Mesendoderm (in vitro differentiated cells): ENCODE measurements at regions not wholly inside any gene's neighbourhood (a gene's known extent, or its start where the extent isn't known, plus 50 kb on each side); places are given as distances from the start of the nearest gene placed in this dataset.

Source experiments
- DNase-seq: peaks from one replicate; pipeline ENCODE4 v3.0.0; 2013
- H2AK5ac ChIP-seq: 2 replicates; pipeline ENCODE4 v1.6.1; 2013; ENCODE audit warnings: low read length, inconsistent platforms
- H2BK120ac ChIP-seq: 2 replicates; pipeline ENCODE4 v1.6.1; 2013; ENCODE audit warnings: low read depth, mild to moderate bottlenecking, low read length, moderate library complexity, mixed read lengths
- H2BK15ac ChIP-seq: replicated peaks from 2 replicates; pipeline ENCODE4 v1.6.1; 2013; ENCODE audit warnings: low read depth, mild to moderate bottlenecking, moderate library complexity
- H2BK5ac ChIP-seq: 2 replicates; pipeline ENCODE4 v1.6.1; 2013; ENCODE audit warnings: low read length, inconsistent platforms
- H3K18ac ChIP-seq: 2 replicates; pipeline ENCODE4 v1.6.1; 2013; ENCODE audit warnings: mild to moderate bottlenecking, low read length, mixed read lengths
- H3K23ac ChIP-seq: one replicate; pipeline ENCODE4 v1.6.1; 2013; ENCODE audit warnings: low read length
- H3K27ac ChIP-seq: 2 replicates; pipeline ENCODE4 v1.5.1; 2013; ENCODE audit warnings: low read depth, mild to moderate bottlenecking, inconsistent platforms, low read length, moderate library complexity
- H3K27me3 ChIP-seq: 2 replicates; pipeline ENCODE4 v1.6.1; 2013; ENCODE audit warnings: low read length, control low read depth, mild to moderate bottlenecking, inconsistent platforms; ENCODE audit not compliant: insufficient read depth, poor library complexity
- H3K36me3 ChIP-seq: 2 replicates; pipeline ENCODE4 v1.6.1; 2013; ENCODE audit warnings: low read length, inconsistent platforms; ENCODE audit not compliant: control insufficient read depth, insufficient read depth
- H3K4ac ChIP-seq: one replicate; pipeline ENCODE4 v1.6.1; 2013; ENCODE audit warnings: low read depth, mild to moderate bottlenecking, low read length, moderate library complexity
- H3K4me1 ChIP-seq: 2 replicates; pipeline ENCODE4 v1.6.1; 2013; ENCODE audit warnings: low read depth, low read length, inconsistent platforms; ENCODE audit not compliant: control insufficient read depth
- H3K4me2 ChIP-seq: 2 replicates; pipeline ENCODE4 v1.6.1; 2013; ENCODE audit warnings: low read length
- H3K4me3 ChIP-seq: 2 replicates; pipeline ENCODE4 v1.5.1; 2013; ENCODE audit warnings: mild to moderate bottlenecking, low read length
- H3K56ac ChIP-seq: one replicate; pipeline ENCODE4 v1.6.1; 2013; ENCODE audit warnings: low read length
- H3K79me1 ChIP-seq: 2 replicates; pipeline ENCODE4 v1.6.1; 2013; ENCODE audit warnings: low read length, inconsistent platforms
- H3K79me2 ChIP-seq: 2 replicates; pipeline ENCODE4 v1.6.1; 2013; ENCODE audit warnings: mild to moderate bottlenecking, low read length; ENCODE audit not compliant: control insufficient read depth, insufficient read depth
- H3K9ac ChIP-seq: 2 replicates; pipeline ENCODE4 v1.6.1; 2013; ENCODE audit warnings: low read length, inconsistent platforms
- H4K5ac ChIP-seq: one replicate; pipeline ENCODE4 v1.6.1; 2013; ENCODE audit warnings: low read length
- H4K8ac ChIP-seq: one replicate; pipeline ENCODE4 v1.6.1; 2013; ENCODE audit warnings: low read depth, mild to moderate bottlenecking, control low read depth, low read length, moderate library complexity
- WGBS: extraction: QIAGEN DNeasy Blood & Tissue Kit; methylation state at CpG from one replicate; pipeline ENCODE4 v1.1.7; 2013; ENCODE audit warnings: low lambda C conversion rate, missing lambda C conversion rate; ENCODE audit not compliant: insufficient coverage; ENCODE audit errors: extremely low coverage; 5-methylcytosine and 5-hydroxymethylcytosine counted together

DNA sequence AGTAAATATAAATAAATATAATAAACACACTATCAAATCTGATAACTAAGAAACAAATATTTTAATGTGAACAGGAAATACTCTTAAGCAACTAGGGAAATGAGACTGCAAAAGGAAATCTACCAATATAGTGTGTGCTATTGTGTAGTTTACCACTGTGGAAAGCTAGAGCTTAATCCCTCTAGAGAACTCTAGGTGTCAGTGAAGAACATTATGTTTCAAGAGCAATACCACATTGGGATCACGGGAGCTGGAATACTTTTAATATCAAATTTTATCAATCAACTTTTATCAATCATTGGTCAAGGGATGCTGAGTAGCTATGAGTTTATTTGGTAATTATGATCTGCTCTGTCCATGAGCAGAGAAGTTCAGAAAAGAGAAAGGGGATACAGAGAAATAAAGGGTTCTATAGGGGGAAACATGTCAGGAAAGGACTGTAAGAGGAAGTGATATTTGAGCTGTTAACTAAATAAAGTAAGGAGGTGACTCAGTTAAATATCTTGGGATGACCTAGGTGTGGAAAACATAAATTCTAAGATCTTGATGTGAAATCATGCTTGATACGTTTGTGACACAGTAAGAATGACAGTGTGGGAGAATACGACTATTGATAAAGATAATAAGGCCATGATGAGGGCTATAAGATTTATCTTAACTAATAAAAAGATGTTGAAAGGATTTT is 762.2 kb upstream of the ALCAM start:
- no peak overlapping the region for H3K27ac ChIP-seq
- no CpG with 5 or more reads among the region's 3 CpGs for WGBS
- no peak overlapping the region for H3K9ac ChIP-seq

DNA sequence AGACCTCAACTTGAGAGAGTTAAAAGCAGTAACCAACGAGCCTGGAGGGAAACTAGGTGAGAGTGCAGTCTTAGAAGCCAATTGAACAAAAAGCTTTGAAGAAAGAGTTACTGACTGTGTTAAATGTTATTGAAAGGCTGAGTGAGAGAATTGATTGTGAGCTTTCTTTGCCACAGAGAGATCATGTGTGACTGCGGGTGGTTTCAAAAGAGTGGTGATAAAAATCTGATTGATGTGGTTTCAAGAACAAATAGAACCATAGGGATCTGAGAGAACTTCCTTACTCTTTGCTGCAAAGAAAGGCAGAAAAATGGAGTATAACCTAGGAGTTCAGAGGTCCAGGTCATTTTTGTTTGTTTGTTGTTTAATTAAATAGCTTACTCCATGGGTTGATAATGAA is 759.9 kb upstream of the ALCAM start:
- no peak overlapping the region for H4K8ac ChIP-seq
- no peaks in the 10 kb centered on the region for H3K27me3 ChIP-seq
- H3K79me2 ChIP-seq, result no peaks in the 10 kb centered on the region
- no peak overlapping the region for H3K4me2 ChIP-seq
- H3K36me3 ChIP-seq, result no peaks in the 10 kb centered on the region
- no peak overlapping the region for H3K56ac ChIP-seq
- no peak for DNase-seq
- no peak overlapping the region for H2BK120ac ChIP-seq
- no peak overlapping the region for H2BK15ac ChIP-seq
- WGBS, result no CpG with 5 or more reads among the region's 2 CpGs
- H3K23ac ChIP-seq, result no peak overlapping the region
- no peak overlapping the region for H3K4me3 ChIP-seq
- no peak overlapping the region for H2BK5ac ChIP-seq
- H3K4me1 ChIP-seq, result no peaks in the 10 kb centered on the region
- no peaks in the 10 kb centered on the region for H3K79me1 ChIP-seq
- no peak overlapping the region for H2AK5ac ChIP-seq
- H4K5ac ChIP-seq, result no peak overlapping the region
- H3K27ac ChIP-seq, result no peak overlapping the region
- H3K18ac ChIP-seq, result no peak overlapping the region
- no peak overlapping the region for H3K4ac ChIP-seq
- no peak overlapping the region for H3K9ac ChIP-seq

More for the DNA sequence above, 762.2 kb upstream of the ALCAM start:
- no peak overlapping the region for H2AK5ac ChIP-seq
- H3K36me3 ChIP-seq, result no peaks in the 10 kb centered on the region
- H2BK15ac ChIP-seq, result no peak overlapping the region
- no peak overlapping the region for H3K18ac ChIP-seq
- no peak overlapping the region for H4K8ac ChIP-seq
- H3K4me1 ChIP-seq, result no peaks in the 10 kb centered on the region
- H3K23ac ChIP-seq, result no peak overlapping the region
- no peaks in the 10 kb centered on the region for H3K27me3 ChIP-seq
- no peaks in the 10 kb centered on the region for H3K79me2 ChIP-seq
- H4K5ac ChIP-seq, result no peak overlapping the region
- no peak overlapping the region for H2BK120ac ChIP-seq
- H3K4me2 ChIP-seq, result no peak overlapping the region
- no peaks in the 10 kb centered on the region for H3K79me1 ChIP-seq
- H3K56ac ChIP-seq, result no peak overlapping the region
- DNase-seq, result peak; percentile 15
- no peak overlapping the region for H3K4ac ChIP-seq
- no peak overlapping the region for H2BK5ac ChIP-seq
- no peak overlapping the region for H3K4me3 ChIP-seq

DNA sequence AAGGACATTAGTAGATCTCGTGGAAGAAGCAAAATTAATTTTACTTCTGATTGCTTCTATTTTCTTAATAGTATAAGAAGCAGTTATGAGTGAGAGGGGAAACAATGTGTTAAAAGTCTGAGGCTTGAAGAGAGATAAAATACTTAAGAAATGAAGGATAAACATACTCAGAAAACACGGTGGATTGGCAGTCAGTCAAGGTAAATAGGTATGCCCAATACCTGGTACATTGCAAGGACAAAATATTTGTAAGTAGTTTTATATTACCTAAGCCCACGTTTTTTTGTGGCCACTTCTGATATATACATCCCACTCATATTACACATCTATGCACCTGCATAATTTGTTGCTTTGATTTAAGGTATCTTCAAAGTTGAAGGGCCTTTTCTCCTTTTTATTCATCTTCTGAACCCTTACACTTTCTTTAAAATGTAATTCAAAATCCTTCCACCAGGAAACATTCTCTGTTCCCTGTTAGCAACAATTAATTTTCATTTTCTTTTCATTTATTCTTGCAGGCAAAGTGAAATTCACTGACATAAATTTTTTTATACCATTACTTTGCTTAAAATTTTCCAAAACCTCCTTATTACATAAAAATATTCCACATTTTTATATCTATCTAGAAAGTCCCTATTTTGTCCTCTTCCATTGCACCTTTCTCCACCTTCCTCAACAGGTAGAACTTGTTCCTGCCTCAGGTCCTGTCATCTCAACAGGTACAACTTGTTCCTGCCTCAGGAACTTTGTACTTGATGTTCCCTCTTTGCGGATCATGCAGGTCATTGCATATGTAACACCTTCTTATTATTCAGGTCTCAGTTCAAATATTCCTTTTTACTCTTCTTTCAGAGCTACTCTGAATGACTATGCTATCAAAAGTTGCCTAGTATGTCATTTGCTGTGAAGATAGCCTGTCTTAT is 755.7 kb upstream of the ALCAM start:
- H3K4me3 ChIP-seq, result no peak overlapping the region
- H2BK5ac ChIP-seq, result no peak overlapping the region
- H4K5ac ChIP-seq, result no peak overlapping the region
- no CpG with 5 or more reads among the region's 4 CpGs for WGBS
- no peak overlapping the region for H3K23ac ChIP-seq
- no peak overlapping the region for H3K9ac ChIP-seq
- no peak overlapping the region for H2BK120ac ChIP-seq
- no peak overlapping the region for H3K27ac ChIP-seq
- H3K4me2 ChIP-seq, result no peak overlapping the region
- no peak overlapping the region for H2BK15ac ChIP-seq
- no peak overlapping the region for H3K56ac ChIP-seq
- H3K4me1 ChIP-seq, result no peaks in the 10 kb centered on the region
- H4K8ac ChIP-seq, result no peak overlapping the region
- no peaks in the 10 kb centered on the region for H3K36me3 ChIP-seq
- H3K79me2 ChIP-seq, result no peaks in the 10 kb centered on the region
- H3K18ac ChIP-seq, result no peak overlapping the region
- DNase-seq, result no peak
- no peak overlapping the region for H3K4ac ChIP-seq
- no peaks in the 10 kb centered on the region for H3K27me3 ChIP-seq
- no peaks in the 10 kb centered on the region for H3K79me1 ChIP-seq
- no peak overlapping the region for H2AK5ac ChIP-seq

DNA sequence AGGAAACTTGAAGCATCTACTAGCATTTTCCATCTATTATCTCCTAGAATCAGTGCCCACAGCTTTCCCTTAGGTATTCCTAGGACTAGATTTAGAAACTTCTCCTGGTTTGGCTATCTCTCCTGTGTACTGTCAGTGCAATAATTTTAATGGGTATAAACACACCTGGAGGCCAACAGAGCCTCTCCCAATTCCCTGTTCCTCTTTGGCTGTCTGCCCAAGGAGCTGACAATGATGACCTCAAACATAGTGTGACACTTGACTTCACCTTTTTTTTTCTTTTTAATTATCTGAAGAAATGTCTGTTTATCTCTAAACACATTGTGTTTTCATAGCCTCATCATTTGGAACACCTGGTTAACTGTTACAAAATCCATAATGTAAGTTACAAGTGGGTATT is 754.5 kb upstream of the ALCAM start:
- Histone ChIP-seq H3K27me3 (no peaks in the 10 kb centered on the region), H3K79me2 (no peaks in the 10 kb centered on the region), H3K4me3 (no peak overlapping the region), H3K9ac (no peak overlapping the region), H3K56ac (no peak overlapping the region), H3K4me2 (no peak overlapping the region), H3K18ac (no peak overlapping the region), H2AK5ac (no peak overlapping the region), H4K5ac (no peak overlapping the region), H3K79me1 (no peaks in the 10 kb centered on the region), H3K23ac (no peak overlapping the region), H2BK120ac (no peak overlapping the region), H2BK5ac (no peak overlapping the region), H3K4me1 (no peaks in the 10 kb centered on the region), H3K36me3 (no peaks in the 10 kb centered on the region), H3K27ac (no peak overlapping the region), H3K4ac (no peak overlapping the region), H2BK15ac (no peak overlapping the region), H4K8ac (no peak overlapping the region)
- DNase-seq, result no peak

DNA sequence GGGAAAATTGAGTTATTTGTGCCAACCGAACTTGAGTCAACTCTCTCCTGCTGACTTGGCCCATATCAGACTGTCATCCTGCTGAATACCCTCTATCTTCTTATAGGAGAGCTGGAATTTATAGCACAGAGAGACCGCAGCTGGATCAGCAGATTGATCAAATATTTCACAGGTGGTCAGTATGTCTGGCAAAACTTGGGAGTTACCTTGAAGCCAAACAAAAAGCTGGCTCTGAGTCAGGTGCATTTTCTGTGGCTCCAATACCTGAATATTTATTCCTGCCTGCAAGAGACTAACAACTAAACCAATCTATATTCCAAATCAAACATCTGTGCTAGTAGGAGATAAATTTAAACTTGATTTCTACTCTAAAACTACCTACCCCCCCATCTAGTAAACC is 752.1 kb upstream of the ALCAM start:
- H3K4me2 ChIP-seq, result no peak overlapping the region
- H3K18ac ChIP-seq, result no peak overlapping the region
- no peak overlapping the region for H3K23ac ChIP-seq
- no peak overlapping the region for H2BK120ac ChIP-seq
- H2BK15ac ChIP-seq, result no peak overlapping the region
- H2BK5ac ChIP-seq, result no peak overlapping the region
- no CpG with 5 or more reads among the region's 2 CpGs for WGBS
- DNase-seq, result no peak
- H3K4ac ChIP-seq, result no peak overlapping the region
- H3K4me3 ChIP-seq, result no peak overlapping the region
- H3K4me1 ChIP-seq, result no peaks in the 10 kb centered on the region
- no peaks in the 10 kb centered on the region for H3K36me3 ChIP-seq
- H4K8ac ChIP-seq, result no peak overlapping the region
- H4K5ac ChIP-seq, result no peak overlapping the region
- H3K27me3 ChIP-seq, result no peaks in the 10 kb centered on the region
- no peak overlapping the region for H3K9ac ChIP-seq
- H3K56ac ChIP-seq, result no peak overlapping the region
- H3K27ac ChIP-seq, result no peak overlapping the region
- no peaks in the 10 kb centered on the region for H3K79me1 ChIP-seq
- H3K79me2 ChIP-seq, result no peaks in the 10 kb centered on the region
- H2AK5ac ChIP-seq, result no peak overlapping the region
